ENCODE measurements at regions not wholly inside any gene's neighbourhood (a gene's known extent, or its start where the extent isn't known, plus 50 kb on each side); places are given as distances from the start of the nearest gene placed in this dataset.

GRCh38 chr3:14331251-14331650 lies 71.2 kb upstream of the SLC6A6 start:
- no peak for TF ChIP-seq CTCF (IDR thresholded peaks at IDR 0.05; ENCODE audit: insufficient read depth, missing control alignments)
- DNase-seq (ENCODE audit: insufficient read length, low spot score) (no peak), FAIRE-seq (no peak)

- DNase-seq (ENCODE audit: insufficient read length, low spot score) = no peak
- no peak for FAIRE-seq
- TF ChIP-seq CTCF (IDR thresholded peaks at IDR 0.05; ENCODE audit: insufficient read depth, missing control alignments) = no peak
These were observed 70.0 kb upstream of the SLC6A6 start for GRCh38 chr3:14332392-14332791.

- DNase-seq (ENCODE audit: insufficient read length, low spot score) = no peak
- TF ChIP-seq CTCF (IDR thresholded peaks at IDR 0.05; ENCODE audit: insufficient read depth, missing control alignments) = no peak
- no peak for FAIRE-seq
These were observed 69.2 kb upstream of the SLC6A6 start for GRCh38 chr3:14333215-14333614.

- no peak for TF ChIP-seq CTCF (IDR thresholded peaks at IDR 0.05; ENCODE audit: insufficient read depth, missing control alignments)
- FAIRE-seq = no peak
- DNase-seq (ENCODE audit: insufficient read length, low spot score) = no peak
These were observed 68.8 kb upstream of the SLC6A6 start for GRCh38 chr3:14333621-14334020.

GRCh38 chr3:14334136-14334535 lies 68.3 kb upstream of the SLC6A6 start:
- TF ChIP-seq CTCF (IDR thresholded peaks at IDR 0.05; ENCODE audit: insufficient read depth, missing control alignments) = no peak
- FAIRE-seq (no peak), DNase-seq (ENCODE audit: insufficient read length, low spot score) (no peak)

GRCh38 chr3:14334936-14335335 lies 67.5 kb upstream of the SLC6A6 start:
- no peak for TF ChIP-seq CTCF (IDR thresholded peaks at IDR 0.05; ENCODE audit: insufficient read depth, missing control alignments)
- no peak for FAIRE-seq

GRCh38 chr3:14335774-14336748 lies 66.3 kb upstream of the SLC6A6 start:
- no peak for FAIRE-seq
- no peak for TF ChIP-seq CTCF (IDR thresholded peaks at IDR 0.05; ENCODE audit: insufficient read depth, missing control alignments)
- no peak for DNase-seq (ENCODE audit: insufficient read length, low spot score)

More at GRCh38 chr3:14334936-14335335, 67.5 kb upstream of the SLC6A6 start:
- no peak for DNase-seq (ENCODE audit: insufficient read length, low spot score)

All from D721Med (cell line).